ENCODE measurements at regions not wholly inside any gene's neighbourhood (a gene's known extent, or its start where the extent isn't known, plus 50 kb on each side); places are given as distances from the start of the nearest gene placed in this dataset.

- no peak for TF ChIP-seq CUX1 (CRISPR knock-in tag; IDR thresholded peaks at IDR 0.05)
- no peak for TF ChIP-seq HOXB6 (CRISPR knock-in tag; IDR thresholded peaks at IDR 0.05; ENCODE audit: borderline replicate concordance)
- TF ChIP-seq ZNF217 (CRISPR knock-in tag; IDR thresholded peaks at IDR 0.05): no peak
- TF ChIP-seq KDM1A (IDR thresholded peaks at IDR 0.05): no peak
- TF ChIP-seq MCM2 (IDR thresholded peaks at IDR 0.05; ENCODE audit: low read depth): no peak
- TF ChIP-seq NFE2 (IDR thresholded peaks at IDR 0.05; ENCODE audit: low read depth): no peak
- TF ChIP-seq NR0B1 (IDR thresholded peaks at IDR 0.05; ENCODE audit: partially characterized antibody): no peak
- no peak for TF ChIP-seq GTF2F1 (IDR thresholded peaks at IDR 0.05; ENCODE audit: low read depth, low read length)
These were observed 460.5 kb downstream of the SIPA1L2 start (continued) for GRCh38 chr1:232169436-232169835.

Measured in K562 (cell line).